Pancreas (tissue), 10 donors: ENCODE measurements at regions not wholly inside any gene's neighbourhood (a gene's known extent, or its start where the extent isn't known, plus 50 kb on each side); places are given as distances from the start of the nearest gene placed in this dataset.

Source experiments
- ATAC-seq, 4 donors: fragments of 200-7000 bp; cut with Tn5 transposase; one replicate each; pipeline versions ENCODE4 v1.8.0 to v1.9.1; 2020; ENCODE audit warnings: mild to moderate bottlenecking in 4 of 4, moderate library complexity in 4 of 4
- DNase-seq, 6 donors: peaks; one replicate each; pipeline ENCODE4 v3.0.0-alpha.2; 2020
- FAIRE-seq: peaks from 2 replicates; lab custom pipeline; 2012; peaks lifted over from hg19 to GRCh38; lab: Jason Lieb, UNC
- H3K27ac ChIP-seq, 4 donors: fragments of 200-600 bp; sonication (generic); 1 replicate in 3 of 4; 2 replicates in 1 of 4; pipeline versions ENCODE4 v1.5.0 to v1.8.0; 2020
- H3K27me3 ChIP-seq, 4 donors: fragments of 200-600 bp; one replicate each; pipeline ENCODE4 v1.8.0; 2021
- H3K36me3 ChIP-seq, 3 donors: fragments of 200-600 bp; sonication (generic) in 1 of 3; one replicate each; pipeline versions ENCODE4 v1.5.0 to v1.8.0; 2020 to 2021
- H3K4me1 ChIP-seq, 3 donors: fragments of 200-600 bp; one replicate each; pipeline ENCODE4 v1.8.0; 2021
- H3K4me3 ChIP-seq, 4 donors: fragments of 200-600 bp; sonication (generic) in 2 of 4; one replicate each; pipeline versions ENCODE4 v1.5.0 to v1.8.0; 2020 to 2021
- H3K9me3 ChIP-seq, 4 donors: fragments of 200-600 bp; one replicate each; pipeline ENCODE4 v1.8.0; 2021
- CTCF ChIP-seq, 4 donors: fragments of 200-600 bp; sonication (generic) in 3 of 4; IDR thresholded peaks; one replicate each; pipeline versions ENCODE4 v1.5.0 to v1.8.0; 2021; ENCODE audit warnings: antibody characterized with exemption in 4 of 4
- WGBS, 2 donors: extraction: QIAGEN DNeasy Blood & Tissue Kit; methylation state at CpG; one replicate each; pipeline ENCODE4 v1.1.7; 2013; 5-methylcytosine and 5-hydroxymethylcytosine counted together
- intact Hi-C, 3 donors: fragments of 100-400 bp; cut with DNase I; formaldehyde crosslinking; loops; one replicate each; pipeline versions ENCODE4 v1.11.1 to v1.14.2; 2022
- donor health status: healthy with polysubstance abuse.
- donor health status: DM: no; HTN: no; CAD: no; lungs with moderate emphysema.
- donor health status: DM: no; HTN: no; CAD: no.
- donor health status: control.
- donor health status: control.
- donor health status: Bipolar disorder and iron deficiency.
- donor health status: DM: yes; HTN: yes; CAD: no.
- donor health status: DM: no; HTN: no; CAD: no.
- donor health status: DM: no; HTN: no; CAD: no.
- donor health status: DM: yes; HTN: yes; CAD: no.

GRCh38 chr2:221926327-221926726 lies 354.2 kb upstream of the EPHA4 start:
- no peak for TF ChIP-seq CTCF (IDR thresholded peaks at IDR 0.05)
- Histone ChIP-seq H3K4me1 (no peaks in the 10 kb centered on the region), H3K27me3 (no peaks in the 10 kb centered on the region), H3K4me3 (no peak overlapping the region), H3K9me3 (no peaks in the 10 kb centered on the region), H3K27ac (no peak overlapping the region), H3K36me3 (no peaks in the 10 kb centered on the region)
- DNase-seq, result no peak
- intact Hi-C loops, result no loop called here
- WGBS, 2 donors, result 35 to 36% methylated on average over 2 of the region's 2 CpGs
- ATAC-seq, result no peak
- no peak for FAIRE-seq

- DNase-seq (no peak), FAIRE-seq (no peak), ATAC-seq (no peak)
- H3K36me3 ChIP-seq, result no peaks in the 10 kb centered on the region
- no peaks in the 10 kb centered on the region for H3K27me3 ChIP-seq
- no peaks in the 10 kb centered on the region for H3K4me1 ChIP-seq
- intact Hi-C loops, result no loop called here
- no peak overlapping the region for H3K4me3 ChIP-seq
- TF ChIP-seq CTCF (IDR thresholded peaks at IDR 0.05), result no peak
- H3K9me3 ChIP-seq, result no peaks in the 10 kb centered on the region
- H3K27ac ChIP-seq, result no peak overlapping the region
Measured at GRCh38 chr2:221924576-221924975, 352.5 kb upstream of the EPHA4 start.

GRCh38 chr2:221915926-221916325 lies 343.8 kb upstream of the EPHA4 start:
- DNase-seq, result no peak
- Histone ChIP-seq H3K27me3 (no peaks in the 10 kb centered on the region), H3K4me3 (no peak overlapping the region), H3K36me3 (no peaks in the 10 kb centered on the region), H3K4me1 (no peaks in the 10 kb centered on the region), H3K27ac (no peak overlapping the region), H3K9me3 (no peaks in the 10 kb centered on the region)
- FAIRE-seq, result no peak
- 73 to 84% methylated on average over 2 of the region's 2 CpGs for WGBS, 2 donors
- no peak for TF ChIP-seq CTCF (IDR thresholded peaks at IDR 0.05)
- ATAC-seq, result no peak
- intact Hi-C loops, result no loop called here

- Histone ChIP-seq H3K27ac (no peak overlapping the region), H3K27me3 (no peaks in the 10 kb centered on the region), H3K4me1 (no peaks in the 10 kb centered on the region), H3K36me3 (no peaks in the 10 kb centered on the region), H3K4me3 (no peak overlapping the region), H3K9me3 (no peaks in the 10 kb centered on the region)
- DNase-seq (no peak), FAIRE-seq (no peak), ATAC-seq (no peak)
- WGBS, 2 donors, result 19 to 28% methylated on average over 3 of the region's 3 CpGs
- no peak for TF ChIP-seq CTCF (IDR thresholded peaks at IDR 0.05)
- intact Hi-C loops, result no loop called here
Measured at GRCh38 chr2:221914334-221914880, 342.3 kb upstream of the EPHA4 start.

GRCh38 chr2:221911890-221912289 lies 339.8 kb upstream of the EPHA4 start:
- Histone ChIP-seq H3K9me3 (no peaks in the 10 kb centered on the region), H3K27ac (no peak overlapping the region), H3K27me3 (no peaks in the 10 kb centered on the region), H3K4me1 (no peaks in the 10 kb centered on the region), H3K4me3 (no peak overlapping the region), H3K36me3 (no peaks in the 10 kb centered on the region)
- WGBS, 2 donors, result 74 to 78% methylated on average over 1 of the region's 1 CpG
- no peak for FAIRE-seq
- intact Hi-C loops, result no loop called here
- ATAC-seq, result no peak
- TF ChIP-seq CTCF (IDR thresholded peaks at IDR 0.05), result no peak
- DNase-seq, result no peak
